OCI-LY3 (cell line): ENCODE measurements at regions not wholly inside any gene's neighbourhood (a gene's known extent, or its start where the extent isn't known, plus 50 kb on each side); places are given as distances from the start of the nearest gene placed in this dataset.
"Not testable (repeated sequence)": the region's sequence is repeated elsewhere in the genome, so short reads cannot be mapped to it uniquely, and the experiment has no call there.

Source experiments
- H2AFZ ChIP-seq: fragments of 200-600, 300-600 bp; shearing (Covaris generic); 2 replicates; pipeline ENCODE4 v1.6.0; 2014; ENCODE audit warnings: antibody characterized with exemption, low read depth, low read length
- H3K27ac ChIP-seq: fragments of 200-600, 300-600 bp; sonication (generic); 2 replicates; pipeline ENCODE4 v1.5.1; 2014; ENCODE audit warnings: mild to moderate bottlenecking, low read length, moderate library complexity, mixed read lengths
- H3K27me3 ChIP-seq: fragments of 200-600, 300-600 bp; sonication (generic); 2 replicates; pipeline ENCODE4 v1.6.1; 2014; ENCODE audit warnings: low read depth, low read length, mixed read lengths
- H3K36me3 ChIP-seq: fragments of 200-600, 300-600 bp; sonication (generic); replicated peaks from 2 replicates; pipeline ENCODE3; 2014; ENCODE audit warnings: low read depth, low read length, mixed read lengths
- H3K4me1 ChIP-seq: fragments of 300-600, 200-600 bp; sonication (generic); 2 replicates; pipeline ENCODE4 v1.6.1; 2014; ENCODE audit warnings: low read length, mixed read lengths
- H3K4me2 ChIP-seq: fragments of 200-600, 300-600 bp; sonication (generic); 2 replicates; pipeline ENCODE4 v1.6.1; 2014; ENCODE audit warnings: low read length, mixed read lengths
- H3K4me3 ChIP-seq: fragments of 300-600, 200-600 bp; sonication (generic); 2 replicates; pipeline ENCODE4 v1.5.1; 2014; ENCODE audit warnings: antibody characterized with exemption, mild to moderate bottlenecking, low read length, moderate library complexity
- H3K79me2 ChIP-seq: fragments of 300-600, 200-600 bp; shearing (Covaris generic); 2 replicates; pipeline ENCODE4 v1.6.1; 2014; ENCODE audit warnings: mild to moderate bottlenecking, low read length, mixed read lengths
- H3K9ac ChIP-seq: fragments of 300-600, 200-600 bp; shearing (Covaris generic); 2 replicates; pipeline ENCODE4 v1.6.0; 2014; ENCODE audit warnings: mild to moderate bottlenecking, low read length, moderate library complexity
- H3K9me3 ChIP-seq: fragments of 200-600, 300-600 bp; shearing (Covaris generic); 2 replicates; pipeline ENCODE4 v1.6.1; 2014; ENCODE audit warnings: low read length, mixed read lengths; ENCODE audit not compliant: insufficient read depth
- H4K20me1 ChIP-seq: fragments of 200-600, 300-600 bp; sonication (generic); 2 replicates; pipeline ENCODE4 v1.6.1; 2016; ENCODE audit warnings: low read length, mixed read lengths; ENCODE audit not compliant: insufficient read depth
- CTCF ChIP-seq: fragments of 200-600, 300-600 bp; sonication (generic); IDR thresholded peaks from 2 replicates; pipeline ENCODE4 v1.5.1; 2014; ENCODE audit warnings: antibody characterized with exemption, low read length, low read depth
- EZH2phosphoT487 ChIP-seq: fragments of 200-600 bp; shearing (Covaris generic); IDR thresholded peaks from 2 replicates; pipeline ENCODE4 v1.6.1; 2018; ENCODE audit warnings: antibody characterized with exemption, mixed run types, low read depth

GRCh38 chr4:161285461-161285860 is 878.3 kb downstream of the FSTL5 start:
- peaks cover 4% of the 10 kb centered on the region for H3K36me3 ChIP-seq
- H3K4me1 ChIP-seq, result peaks cover 12% of the 10 kb centered on the region
- H3K9me3 ChIP-seq, result peaks cover 5% of the 10 kb centered on the region; the same call in 1 of the 2 replicates
- no peak overlapping the region for H3K4me2 ChIP-seq
- no peak overlapping the region for H3K9ac ChIP-seq
- H2AFZ ChIP-seq, result no peak overlapping the region
- TF ChIP-seq CTCF (no peak), EZH2phosphoT487 (no peak)
- H3K27ac ChIP-seq, result no peak overlapping the region
- H3K27me3 ChIP-seq, result no peaks in the 10 kb centered on the region
- H4K20me1 ChIP-seq, result no peaks in the 10 kb centered on the region
- H3K79me2 ChIP-seq, result no peaks in the 10 kb centered on the region
- H3K4me3 ChIP-seq, result no peak overlapping the region

- TF ChIP-seq EZH2phosphoT487, result no peak
- TF ChIP-seq CTCF, result no peak
- Histone ChIP-seq H2AFZ (no peak overlapping the region), H3K4me1 (no peaks in the 10 kb centered on the region), H3K4me2 (no peak overlapping the region), H3K9ac (no peak overlapping the region), H3K79me2 (no peaks in the 10 kb centered on the region), H3K36me3 (no peaks in the 10 kb centered on the region), H3K27me3 (no peaks in the 10 kb centered on the region), H3K9me3 (no peaks in the 10 kb centered on the region), H4K20me1 (no peaks in the 10 kb centered on the region), H3K27ac (no peak overlapping the region), H3K4me3 (no peak overlapping the region)
Measured at GRCh38 chr4:161280929-161281328, 882.9 kb downstream of the FSTL5 start.

GRCh38 chr4:161279095-161279494 is 884.7 kb downstream of the FSTL5 start:
- TF ChIP-seq CTCF, result no peak
- no peak for TF ChIP-seq EZH2phosphoT487
- Histone ChIP-seq H3K9me3 (no peaks in the 10 kb centered on the region), H3K27me3 (no peaks in the 10 kb centered on the region), H3K4me3 (no peak overlapping the region), H3K79me2 (no peaks in the 10 kb centered on the region), H2AFZ (no peak overlapping the region), H3K9ac (no peak overlapping the region), H3K4me1 (peaks cover 1% of the 10 kb centered on the region), H3K4me2 (no peak overlapping the region), H4K20me1 (no peaks in the 10 kb centered on the region), H3K27ac (no peak overlapping the region), H3K36me3 (no peaks in the 10 kb centered on the region)

- not testable (repeated sequence) for H3K79me2 ChIP-seq, H3K9me3 ChIP-seq, H4K20me1 ChIP-seq, H3K36me3 ChIP-seq, H3K9ac ChIP-seq, H3K27me3 ChIP-seq, H3K27ac ChIP-seq, H2AFZ ChIP-seq, H3K4me3 ChIP-seq, H3K4me2 ChIP-seq
- H3K4me1 ChIP-seq, result peaks cover 19% of the 10 kb centered on the region
Measured at GRCh38 chr4:161277150-161277787, 886.5 kb downstream of the FSTL5 start.
